Erythroblast (primary cell): ENCODE measurements at regions not wholly inside any gene's neighbourhood (a gene's known extent, or its start where the extent isn't known, plus 50 kb on each side); places are given as distances from the start of the nearest gene placed in this dataset.

ENCODE experiments used
- GATA1 ChIP-seq: IDR thresholded peaks from 2 replicates; pipeline ENCODE4 v1.6.1; 2011; ENCODE audit warnings: low read depth, mild to moderate bottlenecking, control low read depth, low read length, moderate library complexity
- POLR2A ChIP-seq: IDR thresholded peaks from 2 replicates; pipeline ENCODE4 v1.6.1; 2011; ENCODE audit warnings: mild to moderate bottlenecking, low read length

- no peak for TF ChIP-seq POLR2A
- TF ChIP-seq GATA1: no peak
Measured at GRCh38 chr19:30071871-30072270, 129.8 kb downstream of the URI1 start.
